ENCODE measurements at regions not wholly inside any gene's neighbourhood (a gene's known extent, or its start where the extent isn't known, plus 50 kb on each side); places are given as distances from the start of the nearest gene placed in this dataset.

GRCh38 chr12:60935981-60936761 is 1324.0 kb upstream of the USP15 start:
- no peak for DNase-seq

GRCh38 chr12:60947533-60947932 is 1312.7 kb upstream of the USP15 start:
- DNase-seq, result no peak

GRCh38 chr12:60967128-60967527 is 1293.1 kb upstream of the USP15 start:
- no peak for DNase-seq

GRCh38 chr12:60977966-60978365 is 1282.2 kb upstream of the USP15 start:
- DNase-seq, result no peak

- no peak for DNase-seq
Observed at GRCh38 chr12:60980558-60980957, 1279.6 kb upstream of the USP15 start.

- DNase-seq, result no peak
Observed at GRCh38 chr12:60981473-60981872, 1278.7 kb upstream of the USP15 start.

- no peak for DNase-seq
Observed at GRCh38 chr12:60992087-60992486, 1268.1 kb upstream of the USP15 start.

- no peak for DNase-seq
Observed at GRCh38 chr12:60995256-60995825, 1264.9 kb upstream of the USP15 start.

- no peak for DNase-seq
Observed at GRCh38 chr12:60997869-60998378, 1262.3 kb upstream of the USP15 start.

GRCh38 chr12:61009192-61009591 is 1251.0 kb upstream of the USP15 start:
- no peak for DNase-seq

GRCh38 chr12:61011767-61012423 is 1248.3 kb upstream of the USP15 start:
- DNase-seq, result no peak

GRCh38 chr12:61018571-61018970 is 1241.6 kb upstream of the USP15 start:
- DNase-seq, result no peak

GRCh38 chr12:61023231-61023630 is 1237.0 kb upstream of the USP15 start:
- DNase-seq, result no peak

GRCh38 chr12:61029516-61029915 is 1230.7 kb upstream of the USP15 start:
- DNase-seq, result no peak

GRCh38 chr12:61037792-61038191 is 1222.4 kb upstream of the USP15 start:
- no peak for DNase-seq

GRCh38 chr12:61043838-61044237 is 1216.4 kb upstream of the USP15 start:
- DNase-seq, result no peak

GRCh38 chr12:61044766-61045165 is 1215.4 kb upstream of the USP15 start:
- DNase-seq, result no peak

- DNase-seq, result no peak
Observed at GRCh38 chr12:61070640-61071414, 1189.4 kb upstream of the USP15 start.

- no peak for DNase-seq
Observed at GRCh38 chr12:61072717-61073116, 1187.5 kb upstream of the USP15 start.

GRCh38 chr12:61095111-61095510 is 1165.1 kb upstream of the USP15 start:
- DNase-seq, result no peak

- no peak for DNase-seq
Observed at GRCh38 chr12:61098031-61098580, 1162.1 kb upstream of the USP15 start.

- no peak for DNase-seq
Observed at GRCh38 chr12:61107118-61107517, 1153.1 kb upstream of the USP15 start.

- DNase-seq, result no peak
Observed at GRCh38 chr12:61111218-61111617, 1149.0 kb upstream of the USP15 start.
